Keratinocyte (primary cell): ENCODE measurements at regions not wholly inside any gene's neighbourhood (a gene's known extent, or its start where the extent isn't known, plus 50 kb on each side); places are given as distances from the start of the nearest gene placed in this dataset.

Experiments
- DNase-seq: peaks from one replicate; pipeline ENCODE4 v3.0.0-alpha.2; 2011; ENCODE audit warnings: low read depth, missing footprints, low spot score
- FAIRE-seq: peaks from 2 replicates; lab custom pipeline; 2011; peaks lifted over from hg19 to GRCh38; lab: Jason Lieb, UNC
- H2AFZ ChIP-seq: 2 replicates; pipeline ENCODE4 v1.6.0; 2012; ENCODE audit warnings: low read length, control low read depth, inconsistent platforms; ENCODE audit not compliant: control insufficient read depth
- H3K27ac ChIP-seq: 2 replicates; pipeline ENCODE4 v1.5.1; 2011; ENCODE audit warnings: low read length; ENCODE audit not compliant: control insufficient read depth, insufficient read depth
- H3K27me3 ChIP-seq: 3 replicates; pipeline ENCODE4 v1.6.0; 2011; ENCODE audit warnings: low read length; ENCODE audit not compliant: control insufficient read depth, insufficient read depth; ENCODE audit errors: extremely low read depth
- H3K36me3 ChIP-seq, 2 experiments: 2 replicates in 1 of 2; 3 replicates in 1 of 2; pipeline ENCODE4 v1.5.1; 2011; ENCODE audit warnings: low read length in 2 of 2, mild to moderate bottlenecking in 1 of 2; ENCODE audit not compliant: control insufficient read depth in 2 of 2, insufficient read depth in 2 of 2; ENCODE audit errors: extremely low read depth in 1 of 2
- H3K4me1 ChIP-seq: 3 replicates; pipeline ENCODE4 v1.5.1; 2011; ENCODE audit warnings: low read length; ENCODE audit not compliant: control insufficient read depth, insufficient read depth; ENCODE audit errors: extremely low read depth
- H3K4me2 ChIP-seq: 3 replicates; pipeline ENCODE4 v1.6.0; 2011; ENCODE audit warnings: low read depth, low read length; ENCODE audit not compliant: control insufficient read depth, insufficient read depth; ENCODE audit errors: extremely low read depth
- H3K4me3 ChIP-seq, 3 experiments: fragments of 200-600 bp in 1 of 3; sonication (generic) in 1 of 3; 2 replicates in 2 of 3; 3 replicates in 1 of 3; pipeline ENCODE4 v1.5.1; 2011 to 2016; ENCODE audit warnings: low read length in 3 of 3, mild to moderate bottlenecking in 3 of 3, control low read depth in 2 of 3, inconsistent platforms in 1 of 3, low read depth in 1 of 3, mixed read lengths in 1 of 3, mixed run types in 1 of 3, moderate library complexity in 1 of 3; ENCODE audit not compliant: control insufficient read depth in 2 of 3, insufficient read depth in 2 of 3; ENCODE audit errors: extremely low read depth in 1 of 3
- H3K79me2 ChIP-seq: 2 replicates; pipeline ENCODE4 v1.6.0; 2012; ENCODE audit warnings: low read length; ENCODE audit not compliant: control insufficient read depth, insufficient read depth
- H3K9ac ChIP-seq: 3 replicates; pipeline ENCODE4 v1.6.0; 2011; ENCODE audit warnings: low read length; ENCODE audit not compliant: control insufficient read depth, insufficient read depth; ENCODE audit errors: extremely low read depth
- H3K9me1 ChIP-seq: 3 replicates; pipeline ENCODE4 v1.6.0; 2011; ENCODE audit warnings: low read length; ENCODE audit not compliant: control insufficient read depth, insufficient read depth; ENCODE audit errors: extremely low read depth
- H3K9me3 ChIP-seq: 2 replicates; pipeline ENCODE4 v1.5.1; 2012; ENCODE audit warnings: low read depth, low read length; ENCODE audit not compliant: control insufficient read depth
- H4K20me1 ChIP-seq: 3 replicates; pipeline ENCODE4 v1.6.0; 2011; ENCODE audit warnings: low read length; ENCODE audit not compliant: control insufficient read depth, insufficient read depth; ENCODE audit errors: extremely low read depth
- CTCF ChIP-seq, 3 experiments: IDR thresholded peaks in 1 of 3; conservative IDR thresholded peaks in 1 of 3; optimal IDR thresholded peaks in 1 of 3; 2 replicates in 2 of 3; 3 replicates in 1 of 3; pipeline versions ENCODE3 to v1.5.1; 2011; ENCODE audit warnings: low read length in 3 of 3, mild to moderate bottlenecking in 3 of 3, moderate library complexity in 2 of 3, control low read depth in 1 of 3, inconsistent platforms in 1 of 3; ENCODE audit not compliant: insufficient read depth in 2 of 3; ENCODE audit errors: extremely low read depth in 1 of 3
- EZH2 ChIP-seq: IDR thresholded peaks from one replicate; pipeline ENCODE4 v1.6.1; 2012; ENCODE audit warnings: inconsistent platforms, mild to moderate bottlenecking, low read length, moderate library complexity
- dilution Hi-C: fragments of 300-500 bp; cut with MboI; formaldehyde crosslinking; loops from one replicate; pipeline ENCODE4 v1.7.0; 2020; ENCODE audit warnings: low sequenced_read_pairs; ENCODE audit not compliant: extremely low pct_ligation_motif_present

- no peak overlapping the region for H2AFZ ChIP-seq
- no peaks in the 10 kb centered on the region for H3K36me3 ChIP-seq
- H4K20me1 ChIP-seq = no peaks in the 10 kb centered on the region
- DNase-seq (no peak), FAIRE-seq (no peak)
- H3K27ac ChIP-seq = no peak overlapping the region
- dilution Hi-C loops = no loop called here
- H3K27me3 ChIP-seq = no peaks in the 10 kb centered on the region
- H3K79me2 ChIP-seq = no peaks in the 10 kb centered on the region
- no peak overlapping the region for H3K9ac ChIP-seq
- H3K9me3 ChIP-seq = peaks cover 2% of the 10 kb centered on the region
- no peak for TF ChIP-seq CTCF (optimal IDR thresholded peaks at IDR 0.05 in 1 of 3, IDR thresholded peaks at IDR 0.05 in 1 of 3, conservative IDR thresholded peaks at IDR 0.05 in 1 of 3; ENCODE audit: extremely low read depth in 1 of 3, insufficient read depth in 2 of 3, low read length in 3 of 3)
- TF ChIP-seq EZH2 = no peak
- H3K9me1 ChIP-seq = no peaks in the 10 kb centered on the region
- no peaks in the 10 kb centered on the region for H3K4me1 ChIP-seq
- H3K4me2 ChIP-seq = no peak overlapping the region
- H3K4me3 ChIP-seq = no peak overlapping the region
Measured at GRCh38 chr16:59198487-59198886, 464.4 kb upstream of the GOT2 start.

- no peaks in the 10 kb centered on the region for H3K4me1 ChIP-seq
- H3K4me3 ChIP-seq = no peak overlapping the region
- H3K79me2 ChIP-seq = no peaks in the 10 kb centered on the region
- no peaks in the 10 kb centered on the region for H4K20me1 ChIP-seq
- H3K36me3 ChIP-seq = no peaks in the 10 kb centered on the region
- no peak for FAIRE-seq
- no peaks in the 10 kb centered on the region for H3K9me1 ChIP-seq
- no peaks in the 10 kb centered on the region for H3K27me3 ChIP-seq
- no peak overlapping the region for H3K27ac ChIP-seq
- peaks cover 2% of the 10 kb centered on the region for H3K9me3 ChIP-seq
- H2AFZ ChIP-seq = no peak overlapping the region
- H3K4me2 ChIP-seq = no peak overlapping the region
- TF ChIP-seq EZH2 (no peak), CTCF (optimal IDR thresholded peaks at IDR 0.05 in 1 of 3, IDR thresholded peaks at IDR 0.05 in 1 of 3, conservative IDR thresholded peaks at IDR 0.05 in 1 of 3; ENCODE audit: extremely low read depth in 1 of 3, insufficient read depth in 2 of 3, low read length in 3 of 3) (no peak)
- H3K9ac ChIP-seq = no peak overlapping the region
- dilution Hi-C loops = no loop called here
- no peak for DNase-seq
Measured at GRCh38 chr16:59195242-59195641, 461.1 kb upstream of the GOT2 start.
